GM21528 (cell line): ENCODE measurements at regions not wholly inside any gene's neighbourhood (a gene's known extent, or its start where the extent isn't known, plus 50 kb on each side); places are given as distances from the start of the nearest gene placed in this dataset.

Source experiments
- ATAC-seq: cut with Tn5 transposase; IDR thresholded peaks from one replicate; pipeline ENCODE4 v1.9.1; 2021; ENCODE audit warnings: mild to moderate bottlenecking, moderate library complexity; ENCODE audit not compliant: unreplicated experiment, low FRiP score

- no peak for ATAC-seq
These were observed 308.5 kb downstream of the ENC1 start for GRCh38 chr5:74332006-74332405.

- ATAC-seq, result no peak
These were observed 312.3 kb downstream of the ENC1 start for GRCh38 chr5:74328221-74328630.

DNA sequence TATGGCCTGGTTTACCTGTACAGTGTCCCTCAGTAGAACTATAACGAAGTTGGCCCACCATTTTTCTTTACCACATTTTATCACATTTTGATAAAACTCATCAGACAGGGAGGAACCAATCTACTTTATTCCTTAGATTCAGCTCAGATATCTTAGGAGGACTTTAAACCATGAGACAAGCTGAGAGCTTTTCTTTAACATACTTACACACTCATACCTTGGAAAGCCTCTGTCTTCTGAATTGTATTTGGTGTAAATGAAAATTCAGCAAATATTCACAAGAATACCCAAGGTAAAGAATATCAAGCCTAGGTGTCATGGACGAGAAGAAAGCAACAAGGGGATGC is 313.2 kb downstream of the ENC1 start:
- no peak for ATAC-seq

DNA sequence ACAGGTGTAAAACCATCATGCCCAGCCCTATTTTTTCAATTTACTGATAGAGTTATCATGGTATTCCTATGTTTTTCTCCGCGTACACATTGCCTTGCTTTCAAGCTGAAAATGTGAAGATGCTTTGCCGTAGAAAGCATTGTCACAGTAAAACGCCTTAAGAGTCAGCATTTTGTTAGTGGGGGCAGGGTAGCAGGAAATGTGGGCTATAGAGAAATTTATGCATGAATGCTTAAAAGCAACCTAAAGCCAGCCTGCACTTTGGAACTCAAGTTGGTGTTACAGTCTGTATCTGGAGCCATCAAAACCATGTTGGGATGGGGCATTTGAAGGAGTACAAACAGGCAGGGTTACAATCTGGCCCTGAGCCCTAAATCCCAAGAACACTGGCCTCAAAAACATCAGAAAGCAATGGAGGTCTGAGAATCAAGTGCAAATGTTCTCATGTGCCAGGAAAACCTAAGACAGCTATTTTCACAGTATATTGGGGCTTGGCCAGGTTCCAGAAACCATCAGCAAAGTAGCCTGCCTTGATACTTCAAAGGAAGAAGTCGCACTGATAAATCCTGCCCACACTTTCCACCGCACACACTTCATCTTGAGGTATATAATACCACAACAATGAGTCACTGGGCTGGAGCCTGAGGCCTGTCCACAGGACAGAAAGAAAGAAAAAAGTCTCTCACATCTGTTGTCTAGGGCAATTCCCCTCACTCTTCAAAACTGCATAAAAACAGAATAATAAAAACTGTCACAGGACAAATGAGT is 313.8 kb downstream of the ENC1 start:
- no peak for ATAC-seq

- no peak for ATAC-seq
These were observed 314.7 kb downstream of the ENC1 start for GRCh38 chr5:74325866-74326265.

GRCh38 chr5:74324556-74324955 is 316.0 kb downstream of the ENC1 start:
- ATAC-seq, result no peak

GRCh38 chr5:74322944-74323343 is 317.6 kb downstream of the ENC1 start:
- ATAC-seq, result no peak

DNA sequence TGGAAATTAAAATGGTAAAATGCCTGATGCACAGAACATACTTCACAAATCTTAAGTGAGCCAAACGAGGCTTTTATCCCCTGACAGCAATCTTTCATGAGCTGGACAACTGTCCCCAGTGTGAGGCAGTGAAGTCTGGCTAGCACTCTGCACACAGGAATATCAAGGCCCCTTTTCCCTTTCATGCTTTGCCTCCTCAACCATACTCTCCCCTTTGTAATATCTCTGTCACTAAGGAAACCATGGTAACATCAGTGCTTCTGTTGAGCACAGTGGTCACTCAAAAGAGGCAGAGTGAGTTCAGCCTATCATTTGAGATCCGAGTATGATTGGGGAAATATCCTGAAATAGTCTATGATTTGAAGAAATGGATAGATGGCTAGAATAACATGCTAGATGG is 318.3 kb downstream of the ENC1 start:
- ATAC-seq, result no peak

GRCh38 chr5:74321326-74321725 is 319.2 kb downstream of the ENC1 start:
- no peak for ATAC-seq

DNA sequence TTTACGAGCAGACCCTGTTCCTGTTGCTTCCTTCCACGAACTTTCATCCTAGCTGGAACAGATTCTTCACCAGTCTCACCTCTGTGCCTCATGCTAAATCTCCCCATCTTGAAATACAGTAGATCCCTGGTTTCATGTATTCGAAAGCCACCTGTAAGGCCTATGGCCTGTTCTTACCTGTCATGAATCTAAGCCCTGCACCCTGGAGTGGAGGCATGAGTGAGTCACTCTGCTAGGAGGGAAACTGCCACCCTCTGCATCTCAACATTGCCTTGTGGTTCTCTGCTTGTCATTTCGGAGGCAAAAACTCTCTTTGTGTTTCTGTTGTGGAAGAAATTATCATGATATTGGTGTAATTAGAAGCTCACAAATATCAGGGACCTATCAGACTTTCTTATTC is 320.0 kb downstream of the ENC1 start:
- ATAC-seq, result no peak

GRCh38 chr5:74319076-74319475 is 321.5 kb downstream of the ENC1 start:
- ATAC-seq, result no peak

DNA sequence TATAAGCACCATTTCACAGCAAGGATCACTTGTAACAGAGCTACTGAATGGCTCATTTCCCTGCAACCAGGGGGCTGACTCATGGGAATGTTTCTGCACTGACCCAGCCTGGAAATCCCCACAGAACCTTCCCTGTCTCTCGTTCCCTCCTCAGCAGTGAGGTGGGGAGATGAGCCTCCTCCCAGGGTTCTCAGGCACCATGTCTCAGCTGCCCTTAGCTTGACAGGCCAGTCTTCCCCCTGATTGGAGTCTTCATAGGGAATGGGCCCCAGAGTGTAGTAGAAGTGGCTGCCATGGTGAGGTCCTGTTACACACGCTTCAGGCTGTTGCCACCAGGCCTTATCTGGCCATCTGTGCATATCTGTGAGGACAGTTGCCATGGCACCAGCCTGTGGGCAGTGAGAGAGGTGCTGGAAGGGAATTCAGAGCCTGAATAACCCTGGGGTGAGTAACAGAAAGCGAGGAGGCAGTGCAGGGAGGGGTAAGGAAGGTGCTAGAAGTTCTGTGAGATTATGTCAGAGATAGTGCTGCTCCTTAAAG is 324.4 kb downstream of the ENC1 start:
- ATAC-seq, result no peak

DNA sequence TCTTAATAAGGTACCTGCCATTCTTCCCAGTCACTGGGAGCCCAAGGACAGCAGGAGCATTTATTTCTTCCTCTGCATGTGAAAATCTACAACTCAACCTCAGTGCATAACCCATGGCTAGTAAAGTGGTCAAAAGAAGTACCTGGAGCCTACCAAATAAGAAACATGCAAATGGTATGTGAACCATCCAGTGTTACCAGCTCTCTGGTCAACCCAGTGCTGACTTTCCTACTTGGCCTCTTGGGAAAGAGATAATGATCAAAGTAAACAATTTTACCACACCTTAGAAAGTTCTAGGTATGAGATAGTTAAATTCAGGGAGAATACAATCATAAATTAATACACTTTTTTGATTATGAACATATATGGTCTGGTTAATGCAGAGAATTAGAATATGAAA is 325.6 kb downstream of the ENC1 start:
- ATAC-seq, result no peak

DNA sequence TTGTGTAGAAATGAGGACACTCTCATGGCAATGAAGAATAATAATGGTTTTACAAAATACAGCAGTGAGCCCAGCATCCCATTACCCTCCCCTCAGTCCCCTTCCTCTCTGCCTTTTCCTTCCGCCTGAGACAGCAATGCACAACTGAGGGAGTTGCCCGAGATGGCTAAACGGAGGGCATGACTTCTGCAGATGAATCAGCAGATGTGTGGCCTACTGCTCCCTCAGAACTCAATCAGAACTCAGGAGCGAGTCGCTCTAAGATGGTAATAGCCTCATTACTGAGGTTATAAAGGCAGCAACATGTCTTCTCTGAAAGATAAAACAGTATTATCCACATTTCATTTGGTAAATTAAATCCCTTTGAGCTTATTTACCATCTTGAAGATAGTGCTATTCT is 326.6 kb downstream of the ENC1 start:
- no peak for ATAC-seq

- ATAC-seq, result no peak
These were observed 327.8 kb downstream of the ENC1 start for GRCh38 chr5:74312746-74313145.

DNA sequence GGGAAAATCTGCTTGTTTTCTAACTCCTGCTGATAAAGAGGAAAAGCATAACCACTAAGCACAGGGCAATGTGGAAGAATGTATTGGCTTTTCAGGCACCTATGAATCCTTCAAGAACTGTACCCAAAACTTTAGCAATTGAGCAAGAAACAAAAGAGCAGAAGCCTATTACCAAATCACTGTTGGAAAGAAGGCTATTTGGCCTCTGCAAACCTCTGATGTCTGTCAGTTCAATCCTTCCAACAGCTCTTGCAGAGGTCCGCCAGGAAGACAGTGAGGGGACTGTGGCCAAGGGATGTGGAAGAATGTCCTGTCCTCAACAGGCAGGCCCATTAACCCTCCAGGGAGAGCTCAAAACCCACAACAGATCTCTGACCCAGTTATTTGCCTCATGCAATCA is 328.6 kb downstream of the ENC1 start:
- no peak for ATAC-seq

DNA sequence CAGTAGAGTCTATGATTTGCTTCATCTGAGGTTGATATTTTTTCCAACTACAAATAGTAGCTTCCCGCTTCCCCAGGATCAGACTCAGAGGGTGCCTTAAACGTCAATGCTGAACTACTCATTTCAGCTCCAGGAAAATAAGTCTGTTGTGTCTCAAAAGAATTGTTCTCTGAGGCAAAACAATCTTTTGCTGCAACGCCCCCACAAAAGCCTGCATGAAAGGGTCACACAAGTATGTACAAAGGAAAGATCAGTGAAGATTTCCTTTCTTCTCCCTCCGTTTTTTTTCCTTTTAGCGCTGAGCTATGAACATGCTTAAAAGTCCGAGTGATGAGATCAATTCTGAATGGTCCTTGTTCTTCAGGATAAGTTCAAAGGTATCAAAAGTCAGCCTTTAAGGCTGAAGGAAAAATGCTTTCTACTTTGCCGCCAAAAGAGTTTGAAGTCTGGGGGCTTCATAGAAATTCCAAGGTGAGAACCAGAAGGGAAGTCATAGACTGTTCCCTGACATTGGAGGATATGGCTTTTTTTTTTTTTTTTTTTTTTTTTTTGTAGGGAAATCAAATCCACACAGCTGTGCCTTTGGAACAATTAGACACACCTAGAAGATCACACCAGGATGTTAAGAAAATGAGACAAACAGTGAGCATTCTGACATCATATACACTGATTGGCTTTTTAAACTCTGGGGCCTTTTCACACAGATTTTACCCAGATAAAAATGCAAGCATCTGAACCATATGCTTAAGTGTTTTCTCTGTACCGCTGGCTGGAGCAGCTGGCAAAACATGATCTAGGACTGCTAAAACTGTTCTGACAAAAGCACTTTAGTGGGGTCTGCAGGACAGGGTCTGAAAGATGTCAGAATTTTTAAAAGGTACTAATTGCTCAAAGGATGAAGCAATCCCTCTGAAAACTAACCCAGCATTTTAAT is 329.3 kb downstream of the ENC1 start:
- ATAC-seq, result no peak

DNA sequence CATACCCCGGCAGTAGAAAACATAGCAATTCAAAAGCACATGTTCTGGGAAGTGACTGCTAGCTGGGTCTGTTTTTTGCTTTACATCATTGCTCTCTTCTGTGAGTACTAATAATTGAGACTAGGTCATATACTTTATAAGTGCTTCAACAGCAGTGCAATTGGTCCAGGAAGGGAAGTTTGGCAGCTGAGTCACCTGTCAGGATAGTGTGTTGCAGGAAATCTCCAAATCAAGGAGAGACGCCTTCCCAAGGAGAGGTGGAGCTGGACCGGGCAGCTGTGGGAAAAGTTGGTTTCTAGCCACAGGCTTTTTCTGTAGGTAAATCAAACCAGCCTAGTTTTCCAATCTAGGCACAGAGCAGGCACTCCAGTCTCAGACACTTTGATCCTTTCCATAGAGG is 330.1 kb downstream of the ENC1 start:
- no peak for ATAC-seq

- ATAC-seq, result no peak
These were observed 331.5 kb downstream of the ENC1 start for GRCh38 chr5:74309050-74309449.

DNA sequence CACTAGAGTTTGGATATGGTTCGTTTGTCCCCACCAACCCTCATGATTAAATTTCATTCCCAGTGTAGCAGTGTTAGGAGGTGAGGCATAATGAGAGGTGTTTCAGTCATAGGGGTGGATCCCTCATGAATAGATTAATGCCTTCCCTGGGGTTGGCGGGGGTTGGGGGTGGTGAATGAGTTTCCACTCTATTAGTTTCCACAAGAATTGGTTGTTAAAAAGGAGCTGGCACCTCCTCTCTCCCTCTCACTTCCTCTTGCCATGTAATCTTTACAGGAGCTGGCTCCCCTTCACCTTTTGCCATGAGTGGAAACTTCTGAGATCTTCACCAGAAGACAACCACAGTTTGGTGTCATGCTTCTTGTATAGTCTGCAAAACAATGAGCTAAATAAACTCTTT is 333.7 kb downstream of the ENC1 start:
- no peak for ATAC-seq

DNA sequence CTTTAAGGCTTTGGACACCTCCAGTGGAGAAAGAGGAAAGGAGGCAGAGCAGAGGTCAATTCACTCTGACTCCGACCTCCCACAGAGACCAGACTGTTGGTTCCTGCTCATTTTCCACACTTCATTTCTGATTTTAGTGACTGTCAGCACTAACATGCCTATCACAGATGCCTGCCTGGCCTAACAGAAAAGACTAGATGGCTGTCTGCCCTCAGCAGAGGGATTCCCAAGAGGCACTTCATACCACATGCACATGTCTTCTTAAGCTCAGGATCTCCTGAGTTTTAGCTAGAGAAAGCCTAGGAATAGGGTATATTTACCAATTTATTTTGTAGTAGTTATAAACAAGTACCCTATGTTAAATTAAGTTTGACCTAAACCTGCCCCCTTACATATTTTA is 336.0 kb downstream of the ENC1 start:
- no peak for ATAC-seq

DNA sequence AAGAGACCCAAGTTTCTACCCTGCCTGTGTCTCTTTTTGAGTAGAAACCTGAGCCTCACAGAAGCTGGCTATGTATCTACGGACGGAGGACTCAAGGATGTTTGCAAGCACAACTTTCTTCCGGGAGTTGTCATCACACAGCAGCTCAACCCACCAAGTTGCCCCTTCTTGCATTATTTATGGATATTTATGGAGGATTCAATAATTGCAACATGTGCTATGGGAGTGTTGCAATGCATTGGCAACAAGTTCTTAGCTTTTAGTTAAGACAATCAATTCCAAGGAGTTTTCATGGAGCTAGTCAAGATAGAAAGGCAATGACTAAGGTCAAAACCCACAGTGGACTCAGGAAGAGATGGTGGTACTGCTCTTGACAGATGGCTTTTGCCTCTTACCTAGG is 336.9 kb downstream of the ENC1 start:
- ATAC-seq, result no peak
